Activated T-helper 17 cell treated with anti-CD3 and anti-CD28 coated beads, Interleukin-2, amount 50 U/mL, for 72 hours (primary cell): ENCODE measurements at regions not wholly inside any gene's neighbourhood (a gene's known extent, or its start where the extent isn't known, plus 50 kb on each side); places are given as distances from the start of the nearest gene placed in this dataset.

ENCODE experiments used
- ATAC-seq: fragments of 150-1000 bp; cut with Tn5 transposase; replicated peaks from 2 replicates; pipeline ENCODE4 v1.10.0; 2021; ENCODE audit warnings: mild to moderate bottlenecking, moderate library complexity
- H3K27ac Mint-ChIP-seq: one replicate; pipeline ENCODE4 v1.8.0; 2022; ENCODE audit warnings: mixed read lengths
- H3K27me3 Mint-ChIP-seq: one replicate; pipeline ENCODE4 v1.8.0; 2022; ENCODE audit warnings: mixed read lengths
- H3K36me3 Mint-ChIP-seq: one replicate; pipeline ENCODE4 v1.8.0; 2022; ENCODE audit warnings: low read depth, mild to moderate bottlenecking, mixed read lengths
- H3K4me1 Mint-ChIP-seq: one replicate; pipeline ENCODE4 v1.8.0; 2022; ENCODE audit warnings: mixed read lengths
- H3K4me3 Mint-ChIP-seq: one replicate; pipeline ENCODE4 v1.8.0; 2022; ENCODE audit warnings: mild to moderate bottlenecking, mixed read lengths
- H3K9me3 Mint-ChIP-seq: one replicate; pipeline ENCODE4 v1.8.0; 2022; ENCODE audit warnings: mixed read lengths

GRCh38 chr2:57343391-57344006 lies 703.1 kb upstream of the VRK2 start:
- Mint-ChIP-seq H3K4me3 (no peak overlapping the region), H3K27me3 (no peaks in the 10 kb centered on the region), H3K9me3 (peaks cover 23% of the 10 kb centered on the region), H3K36me3 (no peaks in the 10 kb centered on the region), H3K27ac (no peak overlapping the region), H3K4me1 (no peaks in the 10 kb centered on the region)
- no peak for ATAC-seq

- H3K36me3 Mint-ChIP-seq, result no peaks in the 10 kb centered on the region
- H3K27ac Mint-ChIP-seq, result no peak overlapping the region
- peaks cover 18% of the 10 kb centered on the region for H3K9me3 Mint-ChIP-seq
- ATAC-seq, result no peak
- H3K4me3 Mint-ChIP-seq, result no peak overlapping the region
- H3K27me3 Mint-ChIP-seq, result no peaks in the 10 kb centered on the region
- H3K4me1 Mint-ChIP-seq, result no peaks in the 10 kb centered on the region
Observed at GRCh38 chr2:57368190-57368589, 678.4 kb upstream of the VRK2 start.

GRCh38 chr2:57370882-57371585 lies 675.6 kb upstream of the VRK2 start:
- Mint-ChIP-seq H3K9me3 (peaks cover 16% of the 10 kb centered on the region), H3K27ac (no peak overlapping the region), H3K4me1 (no peaks in the 10 kb centered on the region), H3K4me3 (no peak overlapping the region), H3K27me3 (no peaks in the 10 kb centered on the region), H3K36me3 (no peaks in the 10 kb centered on the region)
- ATAC-seq, result no peak

GRCh38 chr2:57372237-57372984 lies 674.2 kb upstream of the VRK2 start:
- Mint-ChIP-seq H3K27me3 (no peaks in the 10 kb centered on the region), H3K36me3 (no peaks in the 10 kb centered on the region), H3K4me3 (no peak overlapping the region), H3K9me3 (peaks cover 16% of the 10 kb centered on the region), H3K27ac (no peak overlapping the region), H3K4me1 (no peaks in the 10 kb centered on the region)
- no peak for ATAC-seq

GRCh38 chr2:57373530-57373929 lies 673.1 kb upstream of the VRK2 start:
- Mint-ChIP-seq H3K4me3 (no peak overlapping the region), H3K36me3 (no peaks in the 10 kb centered on the region), H3K27me3 (no peaks in the 10 kb centered on the region), H3K9me3 (peaks cover 7% of the 10 kb centered on the region), H3K4me1 (no peaks in the 10 kb centered on the region), H3K27ac (no peak overlapping the region)
- no peak for ATAC-seq

GRCh38 chr2:57376985-57377384 lies 669.6 kb upstream of the VRK2 start:
- Mint-ChIP-seq H3K27ac (no peak overlapping the region), H3K27me3 (no peaks in the 10 kb centered on the region), H3K4me3 (no peak overlapping the region), H3K9me3 (peaks cover 7% of the 10 kb centered on the region), H3K36me3 (no peaks in the 10 kb centered on the region), H3K4me1 (no peaks in the 10 kb centered on the region)
- ATAC-seq, result no peak

GRCh38 chr2:57386305-57386704 lies 660.3 kb upstream of the VRK2 start:
- Mint-ChIP-seq H3K27me3 (no peaks in the 10 kb centered on the region), H3K4me3 (no peak overlapping the region), H3K9me3 (peaks cover 25% of the 10 kb centered on the region), H3K27ac (no peak overlapping the region), H3K4me1 (no peaks in the 10 kb centered on the region), H3K36me3 (no peaks in the 10 kb centered on the region)
- no peak for ATAC-seq

GRCh38 chr2:57396355-57397098 lies 650.1 kb upstream of the VRK2 start:
- H3K9me3 Mint-ChIP-seq, result peaks cover 30% of the 10 kb centered on the region
- no peaks in the 10 kb centered on the region for H3K36me3 Mint-ChIP-seq
- no peak overlapping the region for H3K27ac Mint-ChIP-seq
- H3K27me3 Mint-ChIP-seq, result no peaks in the 10 kb centered on the region
- ATAC-seq, result no peak
- H3K4me1 Mint-ChIP-seq, result no peaks in the 10 kb centered on the region
- no peak overlapping the region for H3K4me3 Mint-ChIP-seq

GRCh38 chr2:57397550-57398360 lies 648.9 kb upstream of the VRK2 start:
- H3K4me1 Mint-ChIP-seq, result no peaks in the 10 kb centered on the region
- no peaks in the 10 kb centered on the region for H3K27me3 Mint-ChIP-seq
- no peak overlapping the region for H3K4me3 Mint-ChIP-seq
- ATAC-seq, result no peak
- H3K9me3 Mint-ChIP-seq, result peaks cover 27% of the 10 kb centered on the region
- H3K27ac Mint-ChIP-seq, result no peak overlapping the region
- no peaks in the 10 kb centered on the region for H3K36me3 Mint-ChIP-seq

GRCh38 chr2:57399057-57399456 lies 647.5 kb upstream of the VRK2 start:
- Mint-ChIP-seq H3K9me3 (peaks cover 26% of the 10 kb centered on the region), H3K4me3 (no peak overlapping the region), H3K36me3 (no peaks in the 10 kb centered on the region), H3K27ac (no peak overlapping the region), H3K4me1 (no peaks in the 10 kb centered on the region), H3K27me3 (no peaks in the 10 kb centered on the region)
- ATAC-seq, result no peak

- Mint-ChIP-seq H3K27me3 (no peaks in the 10 kb centered on the region), H3K4me3 (no peak overlapping the region), H3K36me3 (no peaks in the 10 kb centered on the region), H3K9me3 (peaks cover 9% of the 10 kb centered on the region), H3K27ac (no peak overlapping the region), H3K4me1 (no peaks in the 10 kb centered on the region)
- ATAC-seq, result no peak
Observed at GRCh38 chr2:57402096-57402495, 644.5 kb upstream of the VRK2 start.

- no peaks in the 10 kb centered on the region for H3K36me3 Mint-ChIP-seq
- H3K4me1 Mint-ChIP-seq, result no peaks in the 10 kb centered on the region
- no peaks in the 10 kb centered on the region for H3K27me3 Mint-ChIP-seq
- no peak for ATAC-seq
- H3K9me3 Mint-ChIP-seq, result peaks cover 7% of the 10 kb centered on the region
- no peak overlapping the region for H3K27ac Mint-ChIP-seq
- no peak overlapping the region for H3K4me3 Mint-ChIP-seq
Observed at GRCh38 chr2:57402755-57403154, 643.9 kb upstream of the VRK2 start.

GRCh38 chr2:57407772-57408201 lies 638.8 kb upstream of the VRK2 start:
- H3K4me3 Mint-ChIP-seq, result no peak overlapping the region
- no peaks in the 10 kb centered on the region for H3K9me3 Mint-ChIP-seq
- no peaks in the 10 kb centered on the region for H3K4me1 Mint-ChIP-seq
- H3K27me3 Mint-ChIP-seq, result no peaks in the 10 kb centered on the region
- no peak for ATAC-seq
- no peaks in the 10 kb centered on the region for H3K36me3 Mint-ChIP-seq
- no peak overlapping the region for H3K27ac Mint-ChIP-seq

- no peaks in the 10 kb centered on the region for H3K4me1 Mint-ChIP-seq
- H3K27ac Mint-ChIP-seq, result no peak overlapping the region
- H3K4me3 Mint-ChIP-seq, result no peak overlapping the region
- no peaks in the 10 kb centered on the region for H3K27me3 Mint-ChIP-seq
- no peaks in the 10 kb centered on the region for H3K9me3 Mint-ChIP-seq
- ATAC-seq, result no peak
- no peaks in the 10 kb centered on the region for H3K36me3 Mint-ChIP-seq
Observed at GRCh38 chr2:57408587-57408986, 638.0 kb upstream of the VRK2 start.
